ENCODE measurements at regions not wholly inside any gene's neighbourhood (a gene's known extent, or its start where the extent isn't known, plus 50 kb on each side); places are given as distances from the start of the nearest gene placed in this dataset.

DNA sequence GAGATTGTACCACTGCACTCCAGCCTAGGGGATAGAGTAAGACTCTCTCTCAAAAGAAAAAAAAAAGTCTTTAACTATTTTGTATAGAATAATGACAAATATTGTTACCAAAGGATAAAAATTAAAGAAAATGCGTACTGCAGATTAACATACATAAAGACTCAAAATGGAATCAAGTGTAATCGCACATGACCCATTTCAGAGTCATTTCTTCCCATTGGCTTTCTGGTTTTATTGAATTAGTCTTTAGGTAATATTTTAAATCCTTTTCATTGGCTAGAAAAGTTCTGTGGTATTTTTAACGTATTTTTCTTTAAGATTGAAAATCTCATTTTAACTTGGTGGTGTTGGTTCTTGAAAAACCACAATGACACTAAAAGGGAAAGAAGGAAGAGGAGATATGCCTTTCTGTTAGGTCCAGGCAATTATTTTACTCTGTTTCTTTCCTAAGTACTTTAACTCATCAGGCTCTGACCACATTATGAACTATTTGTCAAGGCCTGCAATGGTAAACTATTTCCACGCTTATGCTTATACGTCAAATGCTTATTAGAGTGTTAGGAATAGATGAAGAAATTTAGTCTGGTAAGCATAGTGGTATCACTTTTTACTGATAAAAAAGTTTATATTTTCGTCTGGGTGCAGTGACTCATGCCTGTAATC, 52.3 kb downstream of the PLEKHG1 start:
- no peaks in the 10 kb centered on the region for H3K79me2 ChIP-seq (ENCODE audit: control insufficient read depth, insufficient read depth, low read length, unreplicated experiment)
- no peaks in the 10 kb centered on the region for H3K36me3 ChIP-seq (ENCODE audit: insufficient read depth, low read length)
- H2AFZ ChIP-seq (ENCODE audit: low read length, unreplicated experiment), result no peak overlapping the region
- no peak overlapping the region for H3K27ac ChIP-seq (ENCODE audit: low read depth, low read length)
- H3K4me1 ChIP-seq (ENCODE audit: control insufficient read depth, insufficient read depth, low read length, unreplicated experiment), result no peaks in the 10 kb centered on the region
- no peak overlapping the region for H3K4me3 ChIP-seq (ENCODE audit: low read depth, low read length)
- H3K27me3 ChIP-seq (ENCODE audit: insufficient read depth, low read length), result peaks cover 3% of the 10 kb centered on the region; the same call in 1 of the 2 replicates

- Histone ChIP-seq H3K36me3 (ENCODE audit: insufficient read depth, low read length) (no peaks in the 10 kb centered on the region), H3K27ac (ENCODE audit: low read depth, low read length) (no peak overlapping the region), H3K27me3 (ENCODE audit: insufficient read depth, low read length) (peaks cover 13% of the 10 kb centered on the region), H2AFZ (ENCODE audit: low read length, unreplicated experiment) (no peak overlapping the region), H3K4me1 (ENCODE audit: control insufficient read depth, insufficient read depth, low read length, unreplicated experiment) (no peaks in the 10 kb centered on the region), H3K79me2 (ENCODE audit: control insufficient read depth, insufficient read depth, low read length, unreplicated experiment) (no peaks in the 10 kb centered on the region), H3K4me3 (ENCODE audit: low read depth, low read length) (no peak overlapping the region)
Observed at GRCh38 chr6:150652848-150653613, 53.3 kb downstream of the PLEKHG1 start.

- H3K79me2 ChIP-seq (ENCODE audit: control insufficient read depth, insufficient read depth, low read length, unreplicated experiment), result no peaks in the 10 kb centered on the region
- H2AFZ ChIP-seq (ENCODE audit: low read length, unreplicated experiment), result no peak overlapping the region
- no peak overlapping the region for H3K4me3 ChIP-seq (ENCODE audit: low read depth, low read length)
- no peaks in the 10 kb centered on the region for H3K36me3 ChIP-seq (ENCODE audit: insufficient read depth, low read length)
- no peak overlapping the region for H3K27ac ChIP-seq (ENCODE audit: low read depth, low read length)
- H3K27me3 ChIP-seq (ENCODE audit: insufficient read depth, low read length), result peaks cover 19% of the 10 kb centered on the region
- no peaks in the 10 kb centered on the region for H3K4me1 ChIP-seq (ENCODE audit: control insufficient read depth, insufficient read depth, low read length, unreplicated experiment)
Observed at GRCh38 chr6:150654608-150655007, 54.9 kb downstream of the PLEKHG1 start.

- Histone ChIP-seq H3K27me3 (ENCODE audit: insufficient read depth, low read length) (peaks cover 19% of the 10 kb centered on the region), H3K79me2 (ENCODE audit: control insufficient read depth, insufficient read depth, low read length, unreplicated experiment) (no peaks in the 10 kb centered on the region), H3K4me1 (ENCODE audit: control insufficient read depth, insufficient read depth, low read length, unreplicated experiment) (no peaks in the 10 kb centered on the region), H3K36me3 (ENCODE audit: insufficient read depth, low read length) (no peaks in the 10 kb centered on the region), H3K27ac (ENCODE audit: low read depth, low read length) (no peak overlapping the region), H3K4me3 (ENCODE audit: low read depth, low read length) (no peak overlapping the region), H2AFZ (ENCODE audit: low read length, unreplicated experiment) (no peak overlapping the region)
Observed at GRCh38 chr6:150656156-150656555, 56.5 kb downstream of the PLEKHG1 start.

DNA sequence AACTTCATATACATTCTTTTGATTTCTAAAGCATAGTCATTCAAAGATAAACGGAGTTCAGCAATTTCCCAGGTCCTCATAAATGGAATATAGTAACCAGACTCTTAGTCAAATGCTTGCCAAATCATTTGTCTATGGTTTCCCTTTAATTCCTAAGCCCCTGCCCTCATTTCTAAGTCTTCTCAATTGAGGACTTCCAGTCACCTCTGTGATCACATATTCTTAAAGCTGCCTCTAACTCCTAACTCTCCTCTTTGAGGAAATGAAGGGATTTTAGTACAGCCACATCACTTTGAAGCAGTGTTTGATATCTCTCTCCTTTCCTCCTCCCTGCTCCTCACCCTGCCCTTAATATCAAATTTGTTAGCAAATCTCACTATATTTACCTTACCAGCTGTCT, 58.7 kb downstream of the PLEKHG1 start:
- Histone ChIP-seq H3K27ac (ENCODE audit: low read depth, low read length) (no peak overlapping the region), H3K4me1 (ENCODE audit: control insufficient read depth, insufficient read depth, low read length, unreplicated experiment) (no peaks in the 10 kb centered on the region), H2AFZ (ENCODE audit: low read length, unreplicated experiment) (no peak overlapping the region), H3K27me3 (ENCODE audit: insufficient read depth, low read length) (peaks cover 19% of the 10 kb centered on the region), H3K36me3 (ENCODE audit: insufficient read depth, low read length) (no peaks in the 10 kb centered on the region), H3K79me2 (ENCODE audit: control insufficient read depth, insufficient read depth, low read length, unreplicated experiment) (no peaks in the 10 kb centered on the region), H3K4me3 (ENCODE audit: low read depth, low read length) (no peak overlapping the region)

DNA sequence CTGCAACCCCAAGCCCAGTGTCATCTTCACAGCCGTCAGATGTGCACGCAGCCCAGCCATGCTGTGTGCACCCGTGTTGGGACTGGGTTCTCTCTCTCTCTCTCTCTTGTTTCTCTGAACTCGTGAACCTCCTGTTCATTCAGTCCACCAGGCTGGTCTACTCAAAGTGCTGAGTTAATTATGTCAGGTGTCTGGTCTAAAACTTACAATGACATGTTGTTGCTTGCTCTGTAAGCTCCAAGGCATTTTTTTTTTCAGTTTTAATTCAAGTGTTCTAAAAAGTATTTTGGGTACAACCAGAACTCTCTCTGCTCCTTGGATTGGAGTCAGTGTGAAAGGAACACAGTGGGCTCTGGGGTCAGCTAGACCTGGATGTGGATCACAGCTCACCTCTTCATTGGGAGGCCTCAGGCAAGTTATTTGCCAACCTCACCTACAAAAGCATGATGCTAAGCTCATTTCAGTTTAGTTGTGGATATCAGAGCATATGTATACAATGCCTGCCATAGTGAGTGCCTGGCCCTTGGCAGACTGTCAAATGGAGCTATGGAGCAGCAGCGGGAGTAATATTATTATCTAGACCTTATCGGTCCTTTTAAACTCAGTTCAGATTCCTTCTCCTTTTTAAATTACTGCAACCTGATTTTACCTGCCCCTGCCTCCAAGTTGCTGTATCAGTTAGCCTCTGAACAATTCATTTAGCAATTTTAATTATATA, 59.5 kb downstream of the PLEKHG1 start:
- Histone ChIP-seq H3K27ac (ENCODE audit: low read depth, low read length) (no peak overlapping the region), H3K27me3 (ENCODE audit: insufficient read depth, low read length) (peaks cover 19% of the 10 kb centered on the region), H3K4me3 (ENCODE audit: low read depth, low read length) (no peak overlapping the region), H3K79me2 (ENCODE audit: control insufficient read depth, insufficient read depth, low read length, unreplicated experiment) (no peaks in the 10 kb centered on the region), H3K4me1 (ENCODE audit: control insufficient read depth, insufficient read depth, low read length, unreplicated experiment) (no peaks in the 10 kb centered on the region), H3K36me3 (ENCODE audit: insufficient read depth, low read length) (no peaks in the 10 kb centered on the region), H2AFZ (ENCODE audit: low read length, unreplicated experiment) (no peak overlapping the region)

- Histone ChIP-seq H3K4me1 (ENCODE audit: control insufficient read depth, insufficient read depth, low read length, unreplicated experiment) (no peaks in the 10 kb centered on the region), H3K36me3 (ENCODE audit: insufficient read depth, low read length) (no peaks in the 10 kb centered on the region), H2AFZ (ENCODE audit: low read length, unreplicated experiment) (no peak overlapping the region), H3K4me3 (ENCODE audit: low read depth, low read length) (no peak overlapping the region), H3K27ac (ENCODE audit: low read depth, low read length) (no peak overlapping the region), H3K27me3 (ENCODE audit: insufficient read depth, low read length) (peaks cover 19% of the 10 kb centered on the region), H3K79me2 (ENCODE audit: control insufficient read depth, insufficient read depth, low read length, unreplicated experiment) (no peaks in the 10 kb centered on the region)
Observed at GRCh38 chr6:150661216-150662007, 61.7 kb downstream of the PLEKHG1 start.

GRCh38 chr6:150662814-150663213, 63.1 kb downstream of the PLEKHG1 start:
- H3K27ac ChIP-seq (ENCODE audit: low read depth, low read length), result no peak overlapping the region
- H3K36me3 ChIP-seq (ENCODE audit: insufficient read depth, low read length), result no peaks in the 10 kb centered on the region
- H3K79me2 ChIP-seq (ENCODE audit: control insufficient read depth, insufficient read depth, low read length, unreplicated experiment), result no peaks in the 10 kb centered on the region
- H3K27me3 ChIP-seq (ENCODE audit: insufficient read depth, low read length), result peaks cover 9% of the 10 kb centered on the region; the same call in 1 of the 2 replicates
- H3K4me3 ChIP-seq (ENCODE audit: low read depth, low read length), result no peak overlapping the region
- H2AFZ ChIP-seq (ENCODE audit: low read length, unreplicated experiment), result no peak overlapping the region
- no peaks in the 10 kb centered on the region for H3K4me1 ChIP-seq (ENCODE audit: control insufficient read depth, insufficient read depth, low read length, unreplicated experiment)

GRCh38 chr6:150664091-150664490, 64.4 kb downstream of the PLEKHG1 start:
- Histone ChIP-seq H3K27ac (ENCODE audit: low read depth, low read length) (no peak overlapping the region), H3K4me1 (ENCODE audit: control insufficient read depth, insufficient read depth, low read length, unreplicated experiment) (no peaks in the 10 kb centered on the region), H2AFZ (ENCODE audit: low read length, unreplicated experiment) (no peak overlapping the region), H3K79me2 (ENCODE audit: control insufficient read depth, insufficient read depth, low read length, unreplicated experiment) (no peaks in the 10 kb centered on the region), H3K27me3 (ENCODE audit: insufficient read depth, low read length) (no peaks in the 10 kb centered on the region), H3K4me3 (ENCODE audit: low read depth, low read length) (no peak overlapping the region), H3K36me3 (ENCODE audit: insufficient read depth, low read length) (no peaks in the 10 kb centered on the region)

DNA sequence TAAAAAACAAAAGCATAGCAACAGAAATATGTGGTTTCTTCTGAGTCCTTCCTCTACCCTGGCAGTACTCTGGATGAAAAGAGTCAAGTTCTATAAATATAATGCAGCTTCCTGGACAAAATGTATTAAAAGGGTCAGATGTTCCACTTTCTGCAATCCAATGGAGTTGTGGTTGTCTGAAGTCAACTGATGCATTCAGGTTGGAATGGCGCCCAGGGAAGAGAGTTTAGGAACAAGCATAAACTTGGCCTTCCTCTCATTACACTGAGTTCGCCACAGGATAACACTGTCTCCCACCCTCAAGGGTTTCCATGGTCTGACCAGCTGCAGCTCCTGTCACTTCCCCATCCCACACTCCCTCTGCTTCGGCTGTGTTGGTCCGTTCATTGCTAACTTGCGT, 66.4 kb downstream of the PLEKHG1 start:
- no peaks in the 10 kb centered on the region for H3K4me1 ChIP-seq (ENCODE audit: control insufficient read depth, insufficient read depth, low read length, unreplicated experiment)
- no peak overlapping the region for H3K27ac ChIP-seq (ENCODE audit: low read depth, low read length)
- H3K36me3 ChIP-seq (ENCODE audit: insufficient read depth, low read length), result no peaks in the 10 kb centered on the region
- no peaks in the 10 kb centered on the region for H3K79me2 ChIP-seq (ENCODE audit: control insufficient read depth, insufficient read depth, low read length, unreplicated experiment)
- no peak overlapping the region for H3K4me3 ChIP-seq (ENCODE audit: low read depth, low read length)
- H2AFZ ChIP-seq (ENCODE audit: low read length, unreplicated experiment), result no peak overlapping the region
- H3K27me3 ChIP-seq (ENCODE audit: insufficient read depth, low read length), result 0 out of 2 replicates have a peak, but pooled peaks cover under 1% of the 10 kb centered on the region

All from ACC112 (cell line).